Fibroblast of lung (primary cell): ENCODE measurements at regions not wholly inside any gene's neighbourhood (a gene's known extent, or its start where the extent isn't known, plus 50 kb on each side); places are given as distances from the start of the nearest gene placed in this dataset.
"Not testable (repeated sequence)": the region's sequence is repeated elsewhere in the genome, so short reads cannot be mapped to it uniquely, and the experiment has no call there.

Experiments used
- CTCF ChIP-seq, 2 donors: IDR thresholded peaks in 1 of 2; conservative IDR thresholded peaks in 1 of 2; 1 replicate in 1 of 2; 2 replicates in 1 of 2; pipeline ENCODE4 v1.5.1; 2011 to 2012; ENCODE audit warnings: low read length in 2 of 2, control low read depth in 1 of 2, inconsistent platforms in 1 of 2, low read depth in 1 of 2, mild to moderate bottlenecking in 1 of 2
- EZH2 ChIP-seq: IDR thresholded peaks from 2 replicates; pipeline ENCODE4 v1.5.1; 2012; ENCODE audit warnings: low read length, control low read depth, mild to moderate bottlenecking; ENCODE audit errors: missing control alignments

GRCh38 chr10:46753763-46754162 lies 157.5 kb upstream of the PTPN20 start:
- not testable (repeated sequence) for TF ChIP-seq CTCF (conservative IDR thresholded peaks at IDR 0.05 in 1 of 2, IDR thresholded peaks at IDR 0.05 in 1 of 2; ENCODE audit: low read depth in 1 of 2, low read length in 2 of 2); EZH2
